Fibroblast of lung (primary cell): ENCODE measurements at regions not wholly inside any gene's neighbourhood (a gene's known extent, or its start where the extent isn't known, plus 50 kb on each side); places are given as distances from the start of the nearest gene placed in this dataset.

Experiments used
- DNase-seq, 2 donors: peaks; one replicate each; pipeline versions ENCODE4 v3.0.0 to v3.0.0-alpha.2; 2010; ENCODE audit warnings: low read depth in 2 of 2
- H2AFZ ChIP-seq: 2 replicates; pipeline ENCODE4 v1.5.1; 2012; ENCODE audit warnings: low read length, control low read depth, inconsistent platforms
- H3K27ac ChIP-seq: 2 replicates; pipeline ENCODE4 v1.5.1; 2011; ENCODE audit warnings: low read length, control low read depth; ENCODE audit not compliant: insufficient read depth
- H3K27me3 ChIP-seq: 2 replicates; pipeline ENCODE4 v1.5.1; 2011; ENCODE audit warnings: mild to moderate bottlenecking, low read length; ENCODE audit not compliant: control insufficient read depth, insufficient read depth
- H3K36me3 ChIP-seq: 2 replicates; pipeline ENCODE4 v1.5.1; 2011; ENCODE audit warnings: low read length; ENCODE audit not compliant: control insufficient read depth, insufficient read depth
- H3K4me1 ChIP-seq: 2 replicates; pipeline ENCODE4 v1.5.1; 2011; ENCODE audit warnings: low read length; ENCODE audit not compliant: control insufficient read depth, insufficient read depth; ENCODE audit errors: extremely low read depth
- H3K4me2 ChIP-seq: 2 replicates; pipeline ENCODE4 v1.5.1; 2011; ENCODE audit warnings: low read length, control low read depth; ENCODE audit not compliant: insufficient read depth; ENCODE audit errors: extremely low read depth
- H3K4me3 ChIP-seq, 4 experiments: fragments of 200-600 bp in 1 of 4; sonication (generic) in 1 of 4; replicated peaks in 1 of 4; 2 replicates each; pipeline ENCODE4 v1.5.1; 2011 to 2016; ENCODE audit warnings: low read length in 4 of 4, low read depth in 3 of 4, mild to moderate bottlenecking in 3 of 4, control low read depth in 2 of 4, inconsistent platforms in 1 of 4, mixed read lengths in 1 of 4; ENCODE audit not compliant: insufficient read depth in 1 of 4; ENCODE audit errors: control extremely low read depth in 1 of 4
- H3K79me2 ChIP-seq: 2 replicates; pipeline ENCODE4 v1.5.1; 2012; ENCODE audit warnings: mild to moderate bottlenecking, low read length, inconsistent platforms; ENCODE audit not compliant: control insufficient read depth, insufficient read depth
- H3K9ac ChIP-seq: 2 replicates; pipeline ENCODE4 v1.5.1; 2011; ENCODE audit warnings: mild to moderate bottlenecking, low read length, control low read depth; ENCODE audit not compliant: insufficient read depth
- H3K9me3 ChIP-seq: 2 replicates; pipeline ENCODE4 v1.5.1; 2012; ENCODE audit warnings: low read depth, low read length; ENCODE audit not compliant: control insufficient read depth, insufficient read depth
- H4K20me1 ChIP-seq: 2 replicates; pipeline ENCODE4 v1.5.1; 2011; ENCODE audit warnings: low read length; ENCODE audit not compliant: control insufficient read depth, insufficient read depth; ENCODE audit errors: extremely low read depth
- CTCF ChIP-seq, 2 donors: IDR thresholded peaks in 1 of 2; conservative IDR thresholded peaks in 1 of 2; 1 replicate in 1 of 2; 2 replicates in 1 of 2; pipeline ENCODE4 v1.5.1; 2011 to 2012; ENCODE audit warnings: low read length in 2 of 2, control low read depth in 1 of 2, inconsistent platforms in 1 of 2, low read depth in 1 of 2, mild to moderate bottlenecking in 1 of 2
- EZH2 ChIP-seq: IDR thresholded peaks from 2 replicates; pipeline ENCODE4 v1.5.1; 2012; ENCODE audit warnings: low read length, control low read depth, mild to moderate bottlenecking; ENCODE audit errors: missing control alignments

GRCh38 chr4:95729596-95729995 is 110.3 kb upstream of the PDHA2 start:
- Histone ChIP-seq H3K79me2 (no peaks in the 10 kb centered on the region), H3K4me2 (no peak overlapping the region), H3K36me3 (no peaks in the 10 kb centered on the region), H3K4me1 (no peaks in the 10 kb centered on the region), H2AFZ (no peak overlapping the region), H3K27ac (no peak overlapping the region), H3K4me3 (no peak overlapping the region), H3K9me3 (no peaks in the 10 kb centered on the region), H3K27me3 (no peaks in the 10 kb centered on the region), H4K20me1 (no peaks in the 10 kb centered on the region), H3K9ac (no peak overlapping the region)
- no peak for DNase-seq
- TF ChIP-seq EZH2, result no peak
- TF ChIP-seq CTCF (conservative IDR thresholded peaks at IDR 0.05 in 1 of 2, IDR thresholded peaks at IDR 0.05 in 1 of 2; ENCODE audit: low read depth in 1 of 2, low read length in 2 of 2), result no peak

DNA sequence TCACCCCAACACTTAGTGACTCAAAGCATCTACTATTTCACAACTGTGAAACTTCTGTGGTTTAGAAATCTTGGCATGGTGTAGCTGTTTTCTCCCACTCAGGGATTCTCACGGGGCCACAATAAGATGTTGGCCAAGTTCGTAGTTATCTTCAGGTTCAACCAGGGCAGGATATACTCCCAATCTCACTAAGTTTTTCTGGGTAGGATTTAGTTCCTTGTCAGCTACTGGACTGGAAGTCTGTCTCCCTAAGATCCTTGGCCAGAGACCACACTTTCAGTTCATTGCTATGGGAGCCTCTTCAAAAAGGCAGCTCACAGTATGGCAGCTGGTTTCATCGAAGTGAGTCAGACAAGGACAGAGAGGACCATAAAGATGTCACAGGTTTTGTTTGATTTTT is 111.7 kb upstream of the PDHA2 start:
- Histone ChIP-seq H2AFZ (no peak overlapping the region), H3K4me3 (no peak overlapping the region), H3K9ac (no peak overlapping the region), H4K20me1 (no peaks in the 10 kb centered on the region), H3K27ac (no peak overlapping the region), H3K4me1 (no peaks in the 10 kb centered on the region), H3K79me2 (no peaks in the 10 kb centered on the region), H3K36me3 (no peaks in the 10 kb centered on the region), H3K27me3 (no peaks in the 10 kb centered on the region), H3K9me3 (no peaks in the 10 kb centered on the region), H3K4me2 (no peak overlapping the region)
- DNase-seq, result peak; percentile 11 to 78
- no peak for TF ChIP-seq CTCF (conservative IDR thresholded peaks at IDR 0.05 in 1 of 2, IDR thresholded peaks at IDR 0.05 in 1 of 2; ENCODE audit: low read depth in 1 of 2, low read length in 2 of 2)
- TF ChIP-seq EZH2, result no peak

DNA sequence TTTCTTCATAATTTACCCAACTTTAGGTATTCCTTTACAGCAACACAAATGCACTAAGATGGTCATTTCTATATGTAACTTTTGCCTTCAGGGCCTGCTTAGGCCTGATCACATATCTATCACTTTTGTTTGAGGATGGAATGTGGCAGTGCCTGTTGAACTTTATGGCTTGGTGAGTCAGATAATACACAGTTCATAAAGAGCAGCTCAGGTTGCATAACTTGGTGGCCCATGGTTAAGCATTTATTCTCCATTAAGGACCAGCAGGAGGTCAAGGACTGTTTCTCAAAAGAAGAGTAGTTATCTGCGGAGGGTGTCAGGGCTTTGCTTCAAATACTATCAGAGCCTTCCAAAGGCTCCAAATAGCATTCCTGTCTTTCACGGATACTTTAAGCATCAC is 124.1 kb upstream of the PDHA2 start:
- H3K79me2 ChIP-seq, result no peaks in the 10 kb centered on the region
- no peak overlapping the region for H3K9ac ChIP-seq
- no peaks in the 10 kb centered on the region for H3K4me1 ChIP-seq
- H3K36me3 ChIP-seq, result no peaks in the 10 kb centered on the region
- H3K4me3 ChIP-seq, result no peak overlapping the region
- H3K4me2 ChIP-seq, result no peak overlapping the region
- no peaks in the 10 kb centered on the region for H3K9me3 ChIP-seq
- no peak for TF ChIP-seq EZH2
- TF ChIP-seq CTCF (conservative IDR thresholded peaks at IDR 0.05 in 1 of 2, IDR thresholded peaks at IDR 0.05 in 1 of 2; ENCODE audit: low read depth in 1 of 2, low read length in 2 of 2), result no peak
- DNase-seq, result no peak
- H2AFZ ChIP-seq, result no peak overlapping the region
- no peaks in the 10 kb centered on the region for H4K20me1 ChIP-seq
- H3K27me3 ChIP-seq, result no peaks in the 10 kb centered on the region
- H3K27ac ChIP-seq, result no peak overlapping the region
